ENCODE measurements at regions not wholly inside any gene's neighbourhood (a gene's known extent, or its start where the extent isn't known, plus 50 kb on each side); places are given as distances from the start of the nearest gene placed in this dataset.

DNA sequence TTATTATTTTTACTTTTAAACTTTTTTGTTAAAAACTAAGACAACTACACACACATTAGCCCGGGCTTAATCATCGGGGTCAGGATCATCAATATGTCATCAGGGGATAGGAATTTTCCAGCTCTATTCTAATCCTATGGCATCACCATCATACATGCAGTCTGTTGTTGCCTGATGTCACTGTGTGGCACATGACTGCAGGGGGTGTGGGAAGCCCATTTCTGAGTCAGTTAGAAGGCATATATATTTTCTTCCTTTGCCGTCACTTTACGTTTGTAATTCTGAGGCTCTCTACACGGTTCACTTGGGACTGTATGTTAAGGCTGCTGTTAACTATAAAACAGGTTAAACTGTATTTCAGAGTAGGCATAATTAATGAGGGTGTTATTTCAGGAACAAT lies 144.4 kb upstream of the ITGA6 start:
- TF ChIP-seq, protein P1, sequence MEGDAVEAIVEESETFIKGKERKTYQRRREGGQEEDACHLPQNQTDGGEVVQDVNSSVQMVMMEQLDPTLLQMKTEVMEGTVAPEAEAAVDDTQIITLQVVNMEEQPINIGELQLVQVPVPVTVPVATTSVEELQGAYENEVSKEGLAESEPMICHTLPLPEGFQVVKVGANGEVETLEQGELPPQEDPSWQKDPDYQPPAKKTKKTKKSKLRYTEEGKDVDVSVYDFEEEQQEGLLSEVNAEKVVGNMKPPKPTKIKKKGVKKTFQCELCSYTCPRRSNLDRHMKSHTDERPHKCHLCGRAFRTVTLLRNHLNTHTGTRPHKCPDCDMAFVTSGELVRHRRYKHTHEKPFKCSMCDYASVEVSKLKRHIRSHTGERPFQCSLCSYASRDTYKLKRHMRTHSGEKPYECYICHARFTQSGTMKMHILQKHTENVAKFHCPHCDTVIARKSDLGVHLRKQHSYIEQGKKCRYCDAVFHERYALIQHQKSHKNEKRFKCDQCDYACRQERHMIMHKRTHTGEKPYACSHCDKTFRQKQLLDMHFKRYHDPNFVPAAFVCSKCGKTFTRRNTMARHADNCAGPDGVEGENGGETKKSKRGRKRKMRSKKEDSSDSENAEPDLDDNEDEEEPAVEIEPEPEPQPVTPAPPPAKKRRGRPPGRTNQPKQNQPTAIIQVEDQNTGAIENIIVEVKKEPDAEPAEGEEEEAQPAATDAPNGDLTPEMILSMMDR (IDR thresholded peaks at IDR 0.05 in 2 of 3, conservative IDR thresholded peaks at IDR 0.05 in 1 of 3; ENCODE audit: borderline replicate concordance in 1 of 3, insufficient read depth in 1 of 3, low read depth in 2 of 3, low read length in 2 of 3), result no peak
- no peak for TF ChIP-seq POLR2AphosphoS5 (IDR thresholded peaks at IDR 0.05; ENCODE audit: low read depth, low read length)
- no peak for TF ChIP-seq CBX3 (IDR thresholded peaks at IDR 0.05; ENCODE audit: low read depth)
- TF ChIP-seq POLR2A (IDR thresholded peaks at IDR 0.05; ENCODE audit: borderline replicate concordance, extremely low read depth, insufficient read depth, insufficient read length), result no peak
- no peak for TF ChIP-seq CEBPB (IDR thresholded peaks at IDR 0.05; ENCODE audit: low read depth)
- no peak for TF ChIP-seq EGR1 (IDR thresholded peaks at IDR 0.05; ENCODE audit: low read depth)

All from HCT116 (cell line).